Brain pericyte (primary cell): ENCODE measurements at regions not wholly inside any gene's neighbourhood (a gene's known extent, or its start where the extent isn't known, plus 50 kb on each side); places are given as distances from the start of the nearest gene placed in this dataset.
"Not testable (repeated sequence)": the region's sequence is repeated elsewhere in the genome, so short reads cannot be mapped to it uniquely, and the experiment has no call there.

ENCODE experiments used
- DNase-seq: peaks from one replicate; pipeline ENCODE4 v3.0.0-alpha.2; 2012; ENCODE audit warnings: low read depth, low spot score

DNA sequence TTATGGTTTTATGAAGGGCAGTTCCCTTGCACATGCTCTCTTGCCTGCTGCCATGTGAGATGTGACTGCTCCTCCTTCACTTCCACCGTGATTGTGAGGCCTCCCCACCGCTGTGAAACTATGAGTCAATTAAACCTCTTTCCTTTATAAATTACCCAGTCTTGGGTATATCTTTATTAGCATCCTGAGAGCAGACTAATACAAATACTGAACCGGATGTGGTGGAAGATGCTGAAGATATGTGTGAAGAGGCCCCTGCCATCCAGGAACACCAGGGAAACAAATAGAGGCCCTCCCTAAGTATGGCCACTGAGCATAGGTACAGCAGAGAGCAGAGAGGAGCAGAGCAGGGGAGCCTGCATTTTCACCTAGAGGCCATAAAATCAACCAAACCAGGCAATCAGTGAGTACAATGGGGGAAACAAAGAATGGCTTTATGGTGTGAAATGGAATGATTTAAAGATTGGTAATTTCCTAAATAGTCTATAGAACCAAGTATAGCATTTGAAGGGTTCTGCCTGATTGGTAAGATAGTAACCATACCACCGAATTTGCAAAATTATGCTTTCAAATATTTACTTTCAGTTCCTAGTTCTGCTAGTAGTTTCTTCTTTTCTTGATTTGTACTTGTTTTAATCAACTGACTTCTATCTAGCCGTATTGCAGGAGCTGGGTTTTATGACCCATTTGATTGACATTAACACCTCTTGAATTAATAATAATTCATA is 421.6 kb downstream of the IRX1 start:
- DNase-seq = no peak

DNA sequence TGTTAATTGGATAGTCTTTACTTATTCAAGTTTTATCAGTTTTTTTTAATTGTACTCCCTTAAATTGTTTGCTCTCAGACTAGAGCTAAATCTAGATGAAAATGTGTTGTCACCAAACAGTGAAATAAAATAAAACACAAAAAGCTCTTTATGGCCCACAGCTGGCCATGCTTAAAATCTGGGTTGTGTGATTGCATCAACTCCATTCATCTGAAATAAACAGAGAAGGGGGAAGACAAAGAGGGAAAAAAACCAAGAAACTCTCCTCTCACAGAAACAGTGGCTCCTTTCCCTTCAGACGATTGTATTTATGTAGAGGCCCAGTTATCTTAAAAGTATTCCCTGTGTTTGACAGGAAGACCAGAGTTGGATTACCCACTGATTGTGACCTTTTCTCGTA is 422.4 kb downstream of the IRX1 start:
- no peak for DNase-seq

DNA sequence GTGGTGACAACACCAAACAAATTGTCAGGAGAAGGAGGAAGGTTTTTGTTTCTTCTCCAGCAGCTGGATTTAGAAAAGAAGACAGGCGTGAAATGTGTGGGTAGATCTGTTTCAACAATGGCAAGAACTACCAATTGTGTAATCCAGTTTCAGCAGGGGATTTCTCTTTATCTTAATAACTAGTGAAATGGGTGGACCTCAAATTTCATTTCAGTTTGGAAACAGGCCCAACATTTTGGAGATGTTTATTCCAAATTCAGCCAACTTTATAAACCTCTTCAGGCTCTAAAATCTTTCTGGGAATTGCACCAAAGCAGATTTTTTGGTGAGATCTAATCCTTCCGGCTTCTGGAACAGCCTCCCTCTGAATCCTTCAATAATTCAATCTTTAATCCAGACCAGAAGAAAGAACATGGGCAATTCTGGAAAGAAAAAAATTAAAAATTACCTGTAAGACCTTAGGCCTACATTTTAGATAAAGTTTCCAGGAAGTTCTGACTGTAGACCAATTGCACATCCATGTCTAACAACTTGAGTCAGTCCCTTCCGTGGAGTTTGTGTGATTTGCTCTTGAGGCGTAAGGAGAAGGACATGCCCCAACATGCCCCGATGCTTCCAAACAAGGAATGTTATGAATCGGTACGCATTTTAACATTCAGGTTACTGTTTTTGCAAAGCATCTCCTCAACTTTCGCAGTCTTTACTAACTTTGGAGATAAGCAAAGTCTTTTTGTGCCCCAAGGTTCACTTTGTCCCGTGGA is 423.6 kb downstream of the IRX1 start:
- DNase-seq = no peak

DNA sequence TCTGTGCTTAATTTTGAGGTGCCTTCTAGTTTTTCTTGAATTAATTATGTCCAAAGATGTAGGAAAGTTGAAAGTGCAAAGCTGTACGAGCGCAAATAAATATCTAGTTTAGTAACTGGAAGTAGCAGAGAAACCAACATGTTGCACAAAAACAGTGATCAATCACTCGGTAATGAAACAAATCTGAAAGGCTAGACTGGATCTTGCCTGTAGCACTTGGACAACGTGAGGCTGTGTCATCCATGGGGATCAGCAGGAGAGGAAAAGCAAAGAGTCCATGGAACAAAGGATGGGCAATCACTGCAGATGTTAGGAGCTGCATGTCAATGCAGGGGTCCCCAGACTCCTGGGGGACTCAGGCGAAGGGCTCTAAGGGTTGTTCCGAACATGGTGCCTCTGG is 424.2 kb downstream of the IRX1 start:
- DNase-seq = no peak

DNA sequence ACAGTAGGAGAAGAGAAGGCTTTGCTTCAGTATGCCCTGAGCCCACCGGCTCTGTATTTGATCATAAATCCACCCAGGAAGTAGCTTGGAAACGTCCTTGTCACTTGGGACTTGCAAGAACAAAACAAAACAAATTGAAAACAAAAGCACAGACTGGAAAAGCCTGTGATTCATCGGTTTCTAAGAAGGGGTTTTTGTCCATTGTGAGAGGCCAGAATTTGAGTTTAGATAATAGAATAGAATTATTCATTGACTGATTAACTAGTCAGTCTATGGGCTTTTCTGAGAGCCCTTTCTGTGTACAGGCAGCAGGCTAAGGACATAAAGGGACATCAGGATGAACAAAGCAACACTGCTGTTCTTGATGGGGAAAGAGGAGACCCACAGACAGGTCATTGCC is 424.8 kb downstream of the IRX1 start:
- DNase-seq = no peak

DNA sequence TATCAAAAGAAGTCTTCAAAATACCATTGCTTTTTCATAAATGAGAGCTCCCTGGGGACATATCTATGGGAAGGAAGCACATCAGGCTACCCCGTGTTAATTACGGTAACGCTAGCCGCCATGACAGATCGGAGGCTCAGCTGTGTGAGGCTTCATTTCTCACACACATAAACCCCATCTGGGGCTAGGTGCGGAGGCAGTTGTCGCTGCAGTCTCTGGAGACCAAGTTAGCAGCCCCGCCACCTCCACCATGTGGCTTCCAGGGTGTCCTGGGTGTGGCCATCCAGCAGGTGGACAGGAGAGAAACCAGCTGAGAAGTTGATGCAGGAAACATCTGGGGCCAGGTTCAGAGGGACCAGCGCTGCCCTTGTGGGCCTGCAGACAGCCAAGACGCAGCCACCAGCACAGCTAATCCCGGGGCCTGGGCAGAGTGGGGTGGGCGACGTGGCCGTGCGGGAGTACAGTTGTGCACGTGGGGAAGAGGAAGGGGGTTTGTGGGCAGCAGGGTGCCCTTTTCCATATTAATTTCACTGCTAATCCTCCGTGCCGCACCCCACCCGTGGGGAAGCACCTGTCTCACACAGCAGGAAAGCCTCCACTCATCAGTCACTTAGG is 426.5 kb downstream of the IRX1 start:
- no peak for DNase-seq

DNA sequence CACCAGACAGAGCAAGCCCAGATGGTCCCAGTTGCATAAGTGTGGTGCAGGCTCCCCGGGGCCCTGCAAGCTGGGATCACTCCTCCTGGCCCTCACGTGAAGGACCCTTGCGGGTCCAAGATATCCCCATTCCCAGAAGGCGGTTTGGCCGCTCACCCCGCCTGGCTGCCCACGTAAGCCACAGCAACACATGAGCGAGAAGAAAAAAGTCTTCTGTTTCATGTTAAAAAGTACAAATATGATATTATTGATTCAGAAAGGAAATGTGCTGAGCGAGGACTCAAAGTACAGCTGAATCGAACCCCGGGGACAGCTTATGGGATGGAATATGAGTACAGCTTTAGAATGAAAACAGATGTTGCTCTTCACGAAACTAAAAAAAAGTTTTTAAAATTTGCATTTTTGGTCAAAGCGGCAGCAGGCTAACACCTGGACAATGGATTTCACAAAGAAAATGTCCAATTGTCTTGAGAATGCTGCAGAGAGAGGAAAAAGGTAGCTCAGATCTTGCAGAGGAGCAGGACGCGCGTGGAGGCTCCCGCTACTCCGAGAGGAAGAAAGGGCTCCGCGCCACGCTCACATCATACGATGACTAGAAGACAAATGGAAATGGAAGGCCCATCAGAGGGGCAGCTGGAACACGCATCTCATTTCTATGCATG is 427.6 kb downstream of the IRX1 start:
- no peak for DNase-seq

DNA sequence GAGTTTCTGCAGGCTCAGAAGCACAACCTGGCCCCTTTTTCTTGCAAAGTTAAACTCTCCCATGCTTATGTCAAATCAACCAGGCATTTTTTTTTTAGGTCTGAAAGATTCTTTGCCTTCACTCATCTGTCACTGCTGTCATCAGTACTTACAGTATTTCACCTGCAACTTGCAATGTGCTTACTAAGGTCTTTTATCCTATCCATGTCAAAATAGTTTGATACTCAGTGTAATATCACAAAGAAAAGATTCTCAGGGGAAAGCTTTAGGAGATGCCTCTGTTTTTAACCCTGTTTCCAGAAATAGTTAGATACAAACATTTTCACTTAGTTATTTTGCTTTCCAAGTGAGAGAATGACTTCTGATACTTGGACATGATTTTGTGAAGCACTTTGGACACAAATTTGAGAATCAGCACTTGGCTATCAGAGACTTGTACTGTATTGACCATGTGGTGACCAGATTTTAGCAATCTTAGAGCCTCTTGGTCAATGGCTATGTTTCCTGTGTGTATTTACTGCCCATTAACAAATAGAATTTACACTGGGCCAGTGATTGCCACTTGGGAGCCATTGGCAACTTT is 428.2 kb downstream of the IRX1 start:
- no peak for DNase-seq

DNA sequence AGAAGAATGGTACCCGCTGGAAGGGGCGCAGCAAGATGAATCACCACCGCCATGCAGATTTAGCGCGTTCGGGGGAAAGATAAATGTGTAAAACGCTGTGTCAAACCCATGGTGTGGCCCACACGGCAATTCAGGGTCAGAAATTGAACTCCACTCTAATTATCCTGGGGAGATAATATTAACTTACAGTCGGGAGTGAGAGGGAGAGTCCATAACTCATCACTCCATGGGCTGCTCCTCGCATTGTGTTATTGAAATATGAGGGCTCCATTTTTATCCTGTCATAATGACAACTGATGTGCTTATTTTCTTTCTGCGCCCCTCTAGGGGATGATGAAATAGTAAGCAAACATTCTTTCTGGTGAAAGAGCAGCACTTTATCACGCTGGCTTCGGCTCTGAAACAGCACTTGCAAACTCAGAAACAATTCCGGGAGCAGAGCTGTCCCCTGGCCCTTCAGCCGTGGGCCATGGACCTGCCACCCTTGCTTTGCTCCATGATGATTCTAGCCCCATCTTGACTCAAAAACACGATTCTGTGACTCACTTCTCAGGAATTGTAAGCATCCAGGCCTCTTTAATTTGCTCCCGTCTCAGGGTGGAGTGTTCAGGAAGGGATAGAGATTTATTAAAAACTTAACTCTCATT is 431.6 kb downstream of the IRX1 start:
- DNase-seq = no peak

DNA sequence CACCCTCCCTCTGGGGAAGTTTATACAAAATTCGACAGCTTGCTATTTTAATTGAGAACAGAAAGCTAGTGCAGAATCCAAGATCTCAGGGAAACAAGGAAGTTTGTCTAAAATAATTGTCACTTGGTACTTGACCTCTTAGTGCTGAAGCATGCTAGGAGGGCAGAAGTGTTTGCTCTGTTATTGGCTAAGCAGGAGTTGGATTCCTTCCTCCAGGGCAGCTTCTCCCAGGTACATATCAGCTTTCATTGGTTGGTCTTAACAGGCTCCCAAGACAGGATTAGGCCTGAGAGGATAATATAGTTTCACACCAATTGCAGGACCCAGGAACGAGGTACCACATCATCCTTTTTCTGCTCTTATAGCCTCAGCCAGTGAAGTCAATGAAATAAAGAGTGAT is 432.8 kb downstream of the IRX1 start:
- no peak for DNase-seq

DNA sequence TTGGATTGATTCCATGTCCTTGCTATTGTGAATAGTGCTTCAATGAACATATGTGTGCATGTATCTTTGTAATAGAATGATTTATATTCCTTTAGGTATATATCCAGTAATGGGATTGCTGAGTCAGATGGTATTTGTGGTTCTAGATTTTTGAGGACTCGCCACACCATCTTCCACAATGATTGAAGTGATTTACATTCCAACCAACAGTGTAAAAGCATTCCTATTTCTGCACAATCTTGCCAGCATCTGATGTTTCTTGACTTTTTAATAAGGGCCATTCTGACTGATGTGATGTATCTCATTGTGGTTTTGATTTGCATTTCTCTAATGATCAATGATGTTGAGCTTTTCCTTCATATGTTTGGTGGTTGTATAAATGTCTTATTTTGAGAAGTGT is 437.9 kb downstream of the IRX1 start:
- DNase-seq = not testable (repeated sequence)

DNA sequence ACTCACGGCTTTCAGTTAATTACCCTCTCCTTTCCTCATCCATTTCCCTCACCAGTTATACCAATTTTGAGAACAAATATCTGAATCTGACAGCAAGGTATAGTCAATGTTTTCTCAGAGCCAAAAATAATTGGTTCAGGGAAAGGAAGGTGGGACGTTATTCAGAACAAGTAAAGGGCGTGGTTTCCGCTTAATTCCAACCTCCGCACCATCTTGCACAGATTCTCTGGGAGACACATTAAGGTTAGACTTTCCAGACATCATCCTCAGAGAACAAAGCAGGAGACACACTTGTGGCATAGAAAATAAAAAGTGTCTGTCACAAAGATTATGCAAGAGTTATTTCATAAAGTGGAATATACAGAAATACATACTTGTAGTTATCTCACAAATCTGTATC is 441.2 kb downstream of the IRX1 start:
- DNase-seq = no peak

DNA sequence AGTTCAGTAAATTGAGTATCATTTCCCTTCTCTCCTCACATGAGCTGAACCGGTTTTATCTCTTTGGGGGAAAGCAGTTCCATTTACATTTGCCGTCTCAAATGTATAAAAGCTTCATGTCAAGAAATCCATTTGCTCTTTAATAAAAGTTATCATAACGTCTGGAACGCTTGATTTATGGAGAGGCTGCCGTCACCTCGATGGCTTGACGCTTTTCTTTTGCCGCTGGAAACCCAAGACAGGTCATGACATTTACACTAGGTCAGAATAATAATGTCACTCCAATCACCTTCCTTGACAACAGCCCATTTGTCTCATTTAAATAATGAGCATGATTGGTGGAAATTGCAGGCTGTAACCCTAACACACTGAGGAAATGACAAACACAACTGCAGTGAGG is 443.4 kb downstream of the IRX1 start:
- DNase-seq = no peak

DNA sequence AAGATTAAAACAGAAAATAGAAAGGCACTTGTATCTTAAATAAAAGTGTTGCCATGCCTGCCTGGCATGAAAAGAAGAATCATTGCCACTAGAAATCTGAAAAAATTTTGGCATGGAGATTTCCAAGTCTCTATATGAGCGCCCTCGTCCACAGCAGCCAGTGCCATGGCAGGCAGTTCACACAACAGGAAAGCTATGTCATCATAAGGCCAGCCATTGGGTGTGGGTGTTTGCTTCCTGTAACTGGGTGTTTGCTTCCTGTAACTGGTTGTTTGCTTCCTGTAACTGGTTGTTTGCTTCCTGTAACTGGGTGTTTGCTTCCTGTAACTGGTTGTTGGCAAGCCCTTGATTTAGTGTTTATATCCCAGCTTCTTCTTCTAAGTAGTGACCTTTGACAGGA is 446.7 kb downstream of the IRX1 start:
- no peak for DNase-seq

DNA sequence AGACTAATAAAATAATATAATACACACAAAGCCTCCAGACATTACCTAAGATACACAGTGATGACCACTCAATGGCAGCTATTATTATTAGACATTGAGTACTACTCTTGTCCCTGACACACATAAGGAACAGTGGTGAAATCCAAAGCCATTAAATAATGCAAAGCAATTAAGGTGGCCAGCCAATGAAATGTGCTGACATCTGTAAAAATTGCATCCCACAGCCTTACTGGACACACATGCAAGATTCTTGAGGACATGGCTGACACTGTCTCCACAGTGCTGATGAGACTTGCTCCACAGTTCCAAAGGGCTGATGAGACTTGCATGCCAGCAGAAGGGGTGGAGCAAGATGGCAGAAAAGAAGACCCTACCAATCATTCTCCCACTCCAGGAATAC is 447.5 kb downstream of the IRX1 start:
- no peak for DNase-seq

DNA sequence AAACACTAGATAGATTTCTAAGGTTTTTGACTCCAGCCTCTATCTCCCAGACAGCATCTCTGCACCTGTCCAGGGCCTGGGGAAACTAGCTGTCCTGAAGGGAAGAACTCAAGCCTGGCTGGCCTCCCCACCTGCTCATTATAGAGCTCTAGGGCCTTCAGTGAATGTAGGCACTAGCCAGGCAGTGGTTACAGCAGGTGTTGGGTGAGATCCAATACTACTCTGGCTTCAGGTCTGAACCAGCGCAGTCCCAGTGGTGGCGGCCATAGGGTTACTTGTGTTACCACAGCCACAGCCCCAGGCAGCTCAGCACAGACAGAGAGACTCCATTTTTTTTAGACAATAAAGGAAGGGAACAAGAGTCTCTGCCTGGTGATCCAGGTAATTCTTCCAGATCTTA is 449.2 kb downstream of the IRX1 start:
- DNase-seq = no peak

DNA sequence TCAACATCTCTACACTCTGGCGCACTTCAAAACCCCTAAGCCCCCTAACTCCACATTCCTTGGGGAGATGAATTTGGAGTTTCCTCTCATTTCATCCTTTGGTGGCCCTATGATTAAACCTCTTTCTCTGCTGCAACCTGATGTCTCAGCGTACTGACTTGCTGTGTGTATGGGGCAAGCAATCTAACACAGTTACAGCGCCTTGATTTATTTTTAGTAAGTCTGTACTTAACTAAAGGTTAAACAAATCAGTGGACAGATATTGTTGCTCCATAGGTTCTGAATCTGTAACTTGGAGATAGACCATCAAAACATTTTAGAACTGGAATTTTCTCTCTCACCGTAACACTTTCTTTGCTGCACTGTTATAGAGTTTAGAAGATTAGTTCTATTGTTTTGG is 452.8 kb downstream of the IRX1 start:
- no peak for DNase-seq

DNA sequence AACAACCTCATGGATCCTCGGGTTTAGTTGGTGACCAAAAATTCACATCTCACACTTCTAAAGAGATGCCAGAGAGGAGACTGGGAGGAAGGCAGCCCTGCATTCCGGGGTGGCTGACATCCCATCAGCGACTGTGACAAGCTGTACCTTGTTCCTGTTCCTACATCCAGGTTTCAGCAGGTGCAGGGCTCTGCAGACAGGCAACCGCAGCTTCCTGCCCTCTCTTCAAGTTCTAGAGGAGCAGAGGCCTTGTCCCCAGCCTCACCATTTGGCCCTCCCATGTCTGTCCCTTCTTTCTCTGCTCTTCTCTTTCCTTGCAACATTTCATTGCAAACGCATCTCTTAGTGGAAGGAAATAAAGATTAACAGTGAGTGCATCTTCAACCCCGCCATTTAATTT is 454.6 kb downstream of the IRX1 start:
- no peak for DNase-seq

DNA sequence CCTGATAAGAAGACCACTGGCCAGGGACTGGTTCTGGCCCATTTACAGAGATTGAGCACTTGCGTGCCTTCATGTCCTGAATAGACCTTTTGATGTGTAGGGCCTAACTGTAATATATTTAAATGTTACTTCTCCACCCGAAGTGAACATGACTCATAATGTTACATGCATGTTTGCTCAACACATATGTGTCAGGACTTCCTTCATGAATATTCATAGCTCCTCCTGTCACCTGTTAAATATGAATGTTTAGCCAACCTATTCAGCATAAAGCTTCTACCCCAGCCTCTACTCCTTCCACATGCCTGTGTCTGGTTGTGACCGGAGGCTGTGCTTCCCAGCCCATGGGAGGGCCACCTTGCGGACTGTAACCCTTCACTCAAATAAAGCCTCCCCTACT is 457.5 kb downstream of the IRX1 start:
- no peak for DNase-seq

DNA sequence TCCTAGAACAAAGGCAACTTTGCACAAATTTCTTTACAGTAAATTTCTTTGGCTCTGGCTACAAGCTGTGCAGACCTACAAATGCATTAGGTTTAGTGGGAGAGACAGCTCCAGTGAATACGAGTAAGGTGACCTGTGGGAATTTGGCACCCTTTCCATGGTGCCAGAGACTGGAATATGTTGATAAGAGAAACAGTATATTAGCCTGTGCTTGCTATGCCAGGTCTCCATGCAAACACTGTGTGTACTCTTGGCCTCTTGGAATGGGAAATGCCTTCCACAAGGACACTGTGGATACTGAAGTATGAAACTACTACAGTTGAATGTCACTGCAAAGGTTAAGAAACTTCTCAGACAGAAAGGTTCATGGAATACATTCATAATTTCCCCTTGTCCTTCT is 458.5 kb downstream of the IRX1 start:
- DNase-seq = no peak

DNA sequence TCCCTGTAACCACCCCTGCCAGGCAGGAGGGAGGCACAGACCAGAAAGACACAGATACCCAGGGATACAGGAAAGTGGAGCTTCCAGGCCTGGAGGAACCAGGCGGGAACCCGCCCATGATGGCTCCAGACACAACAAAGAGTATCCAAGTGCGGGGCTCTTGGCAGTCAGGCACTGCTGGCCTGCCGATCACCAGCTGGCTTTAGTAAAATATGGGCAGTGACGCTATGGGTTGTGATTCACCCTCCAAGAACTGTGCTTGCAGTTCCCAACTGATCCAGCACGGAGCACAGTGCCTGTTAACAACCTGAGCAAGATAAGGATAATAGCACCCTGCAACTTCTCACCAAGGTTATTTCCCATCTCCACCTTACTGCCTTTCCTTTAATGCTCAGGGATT is 463.3 kb downstream of the IRX1 start:
- no peak for DNase-seq
